IPS-18c (cell line): ENCODE measurements at regions not wholly inside any gene's neighbourhood (a gene's known extent, or its start where the extent isn't known, plus 50 kb on each side); places are given as distances from the start of the nearest gene placed in this dataset.
"Not testable (repeated sequence)": the region's sequence is repeated elsewhere in the genome, so short reads cannot be mapped to it uniquely, and the experiment has no call there.

Experiments
- H3K4me3 ChIP-seq: 2 replicates; pipeline ENCODE4 v1.7.0; 2013; ENCODE audit warnings: low read depth, mild to moderate bottlenecking, low read length, moderate library complexity; ENCODE audit not compliant: insufficient read depth
- H3K9me3 ChIP-seq: one replicate; pipeline ENCODE4 v1.6.1; 2013; ENCODE audit warnings: mild to moderate bottlenecking, low read length, moderate library complexity; ENCODE audit not compliant: control insufficient read depth, insufficient read depth

DNA sequence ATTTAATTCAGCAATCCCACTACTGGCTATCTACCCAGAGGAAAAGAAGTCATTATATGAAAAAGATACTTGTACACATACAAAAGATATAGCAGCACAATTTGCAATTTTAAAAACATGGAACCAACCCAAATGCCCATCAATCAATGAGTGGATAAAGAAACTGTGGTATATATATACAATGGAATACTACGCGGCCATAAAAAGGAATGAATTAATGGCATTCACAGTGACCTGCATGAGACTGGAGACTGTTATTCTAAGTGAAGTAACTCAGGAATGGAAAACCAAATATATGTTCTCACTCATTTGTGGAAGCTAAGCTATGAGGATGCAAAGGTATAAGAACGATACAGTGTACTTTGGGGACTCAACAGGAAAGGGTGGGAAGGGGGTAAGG, 102.8 kb upstream of the KCNMA1 start:
- not testable (repeated sequence) for H3K9me3 ChIP-seq, H3K4me3 ChIP-seq

DNA sequence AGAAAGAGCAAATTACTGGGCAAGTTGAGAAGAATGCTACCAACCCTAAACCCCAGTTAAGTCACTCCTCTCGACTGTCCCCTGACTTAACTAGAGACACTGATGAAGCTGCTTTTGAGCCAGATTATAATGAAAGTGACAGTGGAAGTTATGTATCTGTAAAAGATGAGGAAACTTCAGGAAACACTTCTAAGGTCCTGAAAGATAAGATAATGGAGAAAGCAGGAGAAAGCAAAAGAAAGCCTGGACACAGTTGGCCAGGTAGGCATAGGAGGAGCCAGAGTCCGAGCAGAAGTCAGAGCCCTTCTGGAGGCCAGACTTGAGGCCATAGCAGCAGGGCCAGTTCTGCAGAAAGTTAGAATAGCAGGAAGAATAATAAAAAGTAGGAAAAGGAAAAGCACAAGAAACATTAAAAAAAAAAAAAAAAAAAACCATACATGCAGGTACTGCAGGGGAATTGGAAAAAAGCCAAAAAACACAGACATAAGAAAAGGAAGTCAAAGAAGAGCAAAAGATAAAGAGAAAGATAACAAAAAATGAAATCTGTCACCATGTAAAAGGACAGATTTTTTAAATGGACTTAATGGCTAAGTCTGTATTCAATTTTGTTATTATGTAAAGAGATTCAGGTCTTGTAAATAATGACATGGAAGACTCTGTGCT, 101.0 kb upstream of the KCNMA1 start:
- no peak overlapping the region for H3K4me3 ChIP-seq
- peaks cover 2% of the 10 kb centered on the region for H3K9me3 ChIP-seq

DNA sequence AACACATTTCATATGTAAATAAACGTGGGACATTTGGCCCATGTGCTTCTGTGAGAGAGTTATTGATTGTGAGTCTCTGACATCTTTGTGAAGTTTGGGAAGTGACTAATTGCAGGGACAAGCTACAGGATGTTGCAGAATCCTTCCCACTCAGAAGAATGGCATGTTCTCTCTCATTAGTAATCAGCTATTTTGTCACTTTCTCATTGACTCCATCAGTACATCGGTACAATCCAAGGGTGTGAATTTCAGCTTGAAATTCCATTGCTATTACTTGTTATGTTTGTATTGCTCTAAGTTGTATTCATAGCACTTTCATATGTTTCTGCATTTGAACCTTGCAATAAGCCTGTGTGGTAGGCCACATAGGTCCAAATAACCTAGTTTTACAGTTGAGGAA, 100.0 kb upstream of the KCNMA1 start:
- Histone ChIP-seq H3K9me3 (peaks cover 2% of the 10 kb centered on the region), H3K4me3 (no peak overlapping the region)

DNA sequence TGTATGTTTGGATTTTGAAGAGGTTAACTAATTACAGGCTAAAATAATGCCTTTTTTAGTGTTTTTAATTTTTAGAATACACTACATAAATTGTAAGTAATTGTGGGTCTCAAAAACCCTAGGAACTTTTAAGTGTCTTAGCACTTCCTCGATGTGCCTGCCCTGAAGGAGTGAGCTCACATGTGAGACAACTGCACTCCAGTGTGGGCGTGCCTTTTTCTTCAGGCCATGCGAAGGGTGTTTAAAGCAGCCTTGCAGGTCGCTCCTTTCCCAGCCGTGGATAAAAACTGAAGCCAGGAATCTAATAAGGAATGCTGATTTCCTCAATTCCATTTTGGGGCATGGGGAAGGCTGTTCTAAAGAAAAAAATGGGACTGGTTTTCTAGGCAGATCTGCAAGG, 97.5 kb upstream of the KCNMA1 start:
- H3K9me3 ChIP-seq, result not testable (repeated sequence)

DNA sequence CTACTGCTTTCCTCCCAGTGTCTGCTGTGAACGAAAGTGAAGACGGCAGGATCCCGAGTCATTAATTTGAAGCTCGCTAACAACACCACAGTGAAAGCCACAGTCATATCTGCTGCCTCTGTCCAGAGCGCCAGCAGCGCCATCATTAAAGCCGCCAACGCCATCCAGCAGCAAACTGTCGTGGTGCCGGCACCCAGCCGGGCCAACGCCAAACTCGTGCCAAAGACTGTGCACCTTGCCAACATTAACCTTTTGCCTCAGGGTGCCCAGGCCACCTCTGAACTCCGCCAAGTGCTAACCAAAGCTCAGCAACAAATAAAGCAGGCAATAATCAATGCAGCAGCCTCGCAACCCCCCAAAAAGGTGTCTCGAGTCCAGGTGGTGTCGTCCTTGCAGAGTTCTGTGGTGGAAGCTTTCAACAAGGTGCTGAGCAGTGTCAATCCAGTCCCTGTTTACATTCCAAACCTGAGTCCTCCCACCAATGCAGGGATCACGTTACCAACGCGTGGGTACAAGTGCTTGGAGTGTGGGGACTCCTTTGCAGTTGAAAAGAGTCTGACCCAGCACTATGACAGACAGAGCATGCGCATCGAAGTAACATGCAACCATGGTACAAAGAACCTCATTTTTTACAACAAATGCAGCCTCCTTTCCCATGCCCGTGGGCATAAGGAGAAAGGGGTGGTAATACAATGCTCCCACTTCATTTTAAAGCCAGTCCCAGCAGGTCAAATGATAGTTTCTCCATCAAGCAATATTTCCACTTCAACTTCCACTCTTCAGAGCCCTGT, 94.8 kb upstream of the KCNMA1 start:
- Histone ChIP-seq H3K4me3 (no peak overlapping the region), H3K9me3 (peaks cover 2% of the 10 kb centered on the region)

More for the DNA sequence above, 97.5 kb upstream of the KCNMA1 start:
- not testable (repeated sequence) for H3K4me3 ChIP-seq

DNA sequence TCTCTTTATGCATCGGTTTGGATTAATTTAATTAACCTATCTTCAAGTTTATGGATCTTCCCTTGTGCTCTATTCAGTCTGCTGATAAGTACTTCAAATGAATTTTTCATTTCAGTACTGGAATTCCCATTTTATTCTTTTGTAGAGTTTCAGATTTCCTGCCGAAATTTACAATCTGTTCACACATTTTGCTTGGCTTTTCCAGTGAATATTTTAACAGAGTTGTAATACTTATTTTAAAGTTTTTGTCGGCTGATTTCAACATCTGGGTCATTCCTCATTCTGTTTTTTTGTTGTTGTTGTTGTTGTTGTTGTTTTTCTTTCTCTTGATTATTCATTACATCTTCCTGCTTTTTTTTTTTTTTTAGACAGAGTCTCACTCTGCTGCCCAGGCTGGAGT, 89.9 kb upstream of the KCNMA1 start:
- no peak overlapping the region for H3K4me3 ChIP-seq
- peaks cover 2% of the 10 kb centered on the region for H3K9me3 ChIP-seq

DNA sequence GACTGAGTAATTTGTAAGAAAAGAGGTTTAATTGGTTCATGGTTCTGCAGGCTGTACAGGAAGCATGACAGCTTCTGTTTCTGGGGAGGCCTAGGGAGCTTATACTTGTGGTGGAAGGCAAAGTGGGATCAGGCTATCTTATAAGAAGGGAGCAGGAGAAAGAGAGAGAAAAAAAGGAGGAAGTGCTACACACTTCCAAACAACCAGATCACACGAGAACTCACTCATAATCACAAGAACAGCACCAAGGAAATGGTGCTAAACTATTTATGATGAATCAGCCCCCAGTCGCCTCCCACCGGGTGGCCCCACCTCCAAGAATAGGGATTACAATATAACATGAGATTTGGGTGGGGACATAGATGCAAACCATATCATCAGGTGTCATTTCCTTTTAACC, 89.1 kb upstream of the KCNMA1 start:
- H3K9me3 ChIP-seq, result peaks cover 2% of the 10 kb centered on the region
- no peak overlapping the region for H3K4me3 ChIP-seq

DNA sequence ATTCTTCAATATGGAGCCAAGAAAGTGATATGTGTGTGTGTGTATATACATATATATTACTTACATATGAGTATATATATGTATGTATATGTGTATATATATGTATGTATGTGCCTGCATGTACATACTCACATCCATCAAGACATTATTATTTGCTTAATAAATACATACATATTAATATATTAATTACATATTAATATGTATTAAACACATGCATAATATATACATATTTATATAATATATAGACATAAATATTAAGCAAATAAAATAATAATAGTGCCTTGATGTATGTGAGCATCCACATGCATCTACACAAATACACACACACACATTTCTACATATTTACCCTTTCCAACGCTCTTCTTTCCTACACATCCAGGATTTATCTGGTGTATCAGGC, 88.7 kb upstream of the KCNMA1 start:
- Histone ChIP-seq H3K9me3 (peaks cover 2% of the 10 kb centered on the region), H3K4me3 (no peak overlapping the region)

DNA sequence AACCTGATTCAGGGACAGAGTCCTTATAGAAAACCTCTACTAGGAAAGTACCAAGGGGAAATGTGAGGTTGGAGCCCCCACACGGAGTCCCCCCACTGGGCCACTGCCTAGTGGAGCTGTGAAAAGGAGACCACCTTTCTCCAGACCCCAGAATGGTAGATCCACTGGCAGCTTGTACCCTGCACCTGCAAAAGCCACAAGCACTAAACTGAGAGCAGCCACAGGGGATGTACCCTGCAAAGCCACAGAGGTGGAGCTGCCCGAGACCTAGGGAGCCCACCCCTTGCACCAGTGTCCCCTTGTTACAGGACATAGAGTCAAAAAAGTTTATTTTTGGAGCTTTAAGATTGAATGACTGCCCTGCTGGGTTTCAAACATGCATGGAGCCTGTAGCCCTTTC, 87.2 kb upstream of the KCNMA1 start:
- H3K4me3 ChIP-seq, result no peak overlapping the region
- no peaks in the 10 kb centered on the region for H3K9me3 ChIP-seq

DNA sequence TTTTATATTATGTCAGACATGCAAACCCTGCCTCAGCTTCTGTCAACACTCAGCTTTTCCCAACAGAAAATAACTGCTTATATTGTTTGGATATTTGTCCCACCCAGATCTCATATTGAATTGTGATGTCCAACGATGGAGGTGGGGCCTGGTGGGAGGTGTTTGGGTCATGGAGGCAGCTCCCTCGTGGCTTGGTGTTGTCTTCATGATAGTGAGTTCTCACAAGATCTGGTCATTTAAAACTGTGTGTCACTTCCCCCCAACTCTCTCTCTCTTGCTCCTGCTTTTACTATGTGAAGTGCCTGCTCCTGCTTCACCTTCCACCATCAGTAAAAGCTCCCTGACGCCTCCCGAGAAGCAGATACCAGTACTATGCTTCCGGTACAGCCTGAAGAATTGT, 85.8 kb upstream of the KCNMA1 start:
- H3K9me3 ChIP-seq, result no peaks in the 10 kb centered on the region
- H3K4me3 ChIP-seq, result no peak overlapping the region

DNA sequence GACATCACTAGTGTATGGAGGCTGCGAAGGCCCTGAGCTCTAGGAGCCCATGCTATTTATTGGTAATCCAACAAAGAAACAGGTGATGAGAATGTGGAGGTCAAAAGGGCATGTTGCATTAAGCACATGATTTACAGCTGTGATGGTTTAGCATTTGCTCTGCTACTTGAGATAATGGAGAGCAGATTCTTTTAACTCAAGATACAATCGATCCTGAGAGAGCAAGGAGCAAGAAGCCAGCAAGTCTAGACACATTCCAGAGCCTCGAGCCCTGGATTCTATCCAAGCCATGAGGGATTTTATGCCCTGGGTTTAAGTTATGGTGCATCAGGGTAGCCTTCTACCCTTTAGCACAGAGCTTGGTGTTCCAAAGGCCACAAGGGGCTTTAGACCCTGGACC, 85.3 kb upstream of the KCNMA1 start:
- H3K9me3 ChIP-seq, H3K4me3 ChIP-seq: not testable (repeated sequence)

DNA sequence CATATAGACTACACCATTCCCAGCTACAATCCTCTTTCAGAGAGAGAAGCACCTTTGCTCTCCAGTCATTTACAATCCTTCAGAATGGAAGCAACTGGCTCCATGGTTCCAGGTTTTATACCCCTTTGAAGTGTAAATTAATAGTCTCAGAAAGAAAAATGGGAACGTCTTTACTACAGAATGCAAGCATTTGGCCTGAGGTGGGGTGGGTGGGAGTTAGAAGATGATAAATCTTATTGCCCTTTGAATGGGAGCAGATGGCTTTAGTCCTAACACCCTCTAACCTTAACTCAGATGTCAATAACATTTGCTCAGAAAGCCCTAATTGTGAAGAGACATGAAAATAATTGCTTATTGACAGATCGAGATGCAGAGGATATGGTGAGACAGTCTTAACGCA, 84.2 kb upstream of the KCNMA1 start:
- H3K9me3 ChIP-seq, result no peaks in the 10 kb centered on the region
- no peak overlapping the region for H3K4me3 ChIP-seq

DNA sequence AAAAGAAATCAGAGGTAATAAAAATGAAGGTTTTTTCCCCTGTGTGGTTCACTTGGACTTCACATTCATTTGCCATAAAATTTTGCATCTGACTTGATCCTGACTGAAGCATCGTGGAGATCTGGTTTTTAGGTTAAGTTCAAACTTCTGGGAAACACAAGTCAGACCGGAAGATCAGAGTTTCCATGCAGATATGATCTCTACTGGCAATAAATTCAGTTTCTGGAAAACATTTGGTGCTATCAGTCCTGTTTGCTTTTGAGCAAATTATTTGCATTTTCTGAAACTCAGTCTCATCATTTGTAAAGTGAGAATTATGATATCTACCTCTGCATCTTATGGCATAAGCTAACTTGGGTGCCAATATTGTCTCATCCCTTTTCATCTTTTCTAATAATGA, 81.3 kb upstream of the KCNMA1 start:
- no peak overlapping the region for H3K4me3 ChIP-seq
- no peaks in the 10 kb centered on the region for H3K9me3 ChIP-seq

DNA sequence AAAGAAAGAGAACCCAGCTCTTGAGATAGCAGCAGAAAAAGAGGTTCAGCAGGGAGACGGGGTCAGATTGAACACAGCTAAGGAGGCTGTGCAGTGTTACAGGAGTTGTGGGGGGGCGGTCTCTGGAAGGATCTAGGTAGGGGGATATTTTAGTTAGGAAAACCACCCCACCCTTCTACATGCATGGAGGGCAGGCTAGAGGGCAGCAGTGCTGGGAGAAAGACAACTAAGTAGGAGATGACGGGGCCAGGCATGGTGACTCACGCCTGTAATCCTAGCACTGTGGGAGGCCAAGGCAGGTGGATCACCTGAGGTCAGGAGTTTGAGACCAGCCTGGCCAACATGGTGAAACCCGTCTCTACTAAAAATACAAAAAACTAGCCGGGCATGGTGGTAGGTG, 80.7 kb upstream of the KCNMA1 start:
- not testable (repeated sequence) for H3K9me3 ChIP-seq, H3K4me3 ChIP-seq

DNA sequence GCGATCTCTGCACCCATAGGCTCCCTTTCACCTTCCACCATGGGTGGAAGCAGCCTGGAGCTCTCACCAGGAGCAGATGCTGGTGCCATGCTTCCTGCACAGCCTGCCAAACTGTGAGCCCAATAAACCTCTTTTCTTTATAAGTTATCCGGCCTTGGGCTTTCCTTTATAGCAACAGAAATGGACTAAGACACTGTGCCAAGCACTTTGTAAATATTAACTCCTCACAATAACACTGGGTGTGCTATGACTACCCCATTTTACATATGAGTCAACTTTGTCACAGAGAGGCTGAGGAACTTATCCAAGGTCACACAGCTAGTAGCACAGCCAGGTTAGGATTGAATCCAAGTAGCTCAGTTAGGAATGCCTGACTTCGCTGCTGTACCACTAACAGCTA, 79.7 kb upstream of the KCNMA1 start:
- no peaks in the 10 kb centered on the region for H3K9me3 ChIP-seq

DNA sequence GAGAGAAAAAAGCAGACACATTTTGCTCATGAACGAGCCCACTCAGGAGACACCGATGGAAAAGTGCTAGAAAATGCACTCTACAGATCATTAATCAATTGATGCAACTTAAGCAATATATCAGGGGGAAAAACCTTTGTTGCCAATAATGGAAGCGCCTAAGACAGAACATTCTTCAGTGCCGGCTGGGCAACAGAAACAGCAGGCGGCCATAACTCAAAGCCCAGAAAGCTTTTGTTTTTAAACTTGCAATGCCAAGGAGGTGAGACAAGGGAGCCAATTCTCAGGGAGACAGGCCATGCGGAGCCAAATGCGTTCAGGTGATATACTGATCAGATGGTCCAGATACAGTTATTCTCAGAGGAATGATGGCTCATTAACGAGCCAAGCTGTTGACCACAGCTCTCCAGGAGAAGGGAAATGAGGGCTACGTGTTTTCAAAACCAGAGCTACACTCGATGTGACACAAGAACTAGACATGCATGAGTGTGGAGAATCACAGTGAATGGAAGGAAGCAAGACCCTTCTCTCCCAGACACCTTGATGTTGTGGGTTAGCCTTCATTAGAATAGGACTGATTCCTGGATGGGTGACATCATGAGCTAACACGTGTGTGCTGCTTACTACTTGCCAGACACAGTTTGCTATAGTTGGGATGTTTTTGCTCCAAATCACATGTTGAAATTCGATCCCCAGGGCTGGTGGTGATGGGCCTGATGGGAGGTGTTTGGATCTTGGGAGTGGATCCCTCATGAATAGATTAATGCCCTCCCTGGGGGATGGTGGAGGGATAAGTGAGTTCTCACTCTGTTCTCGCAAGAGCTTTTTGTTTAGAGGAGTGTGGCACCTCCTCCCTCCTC, 79.1 kb upstream of the KCNMA1 start:
- Histone ChIP-seq H3K4me3 (no peak overlapping the region), H3K9me3 (no peaks in the 10 kb centered on the region)

More for the DNA sequence above, 79.7 kb upstream of the KCNMA1 start:
- no peak overlapping the region for H3K4me3 ChIP-seq

DNA sequence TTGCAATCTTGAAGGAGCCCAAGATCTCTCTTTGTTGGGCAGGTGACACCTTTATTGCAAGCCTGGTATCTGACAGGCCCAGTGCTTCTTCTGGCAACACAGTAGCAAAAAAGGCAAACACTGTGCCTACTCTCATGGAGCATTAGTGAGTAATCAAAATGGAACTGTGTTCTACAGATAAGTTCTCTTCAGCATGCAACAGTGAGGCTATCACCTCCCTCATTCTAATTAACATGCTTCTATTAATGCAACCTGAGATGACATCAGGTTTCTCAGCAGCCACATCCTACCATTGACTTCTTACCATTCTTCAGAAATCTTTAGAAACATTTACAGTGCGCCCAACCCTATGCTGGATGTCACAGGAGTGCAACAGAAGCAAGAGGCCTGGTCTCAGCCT, 77.9 kb upstream of the KCNMA1 start:
- peaks cover 3% of the 10 kb centered on the region for H3K9me3 ChIP-seq
- H3K4me3 ChIP-seq, result no peak overlapping the region

DNA sequence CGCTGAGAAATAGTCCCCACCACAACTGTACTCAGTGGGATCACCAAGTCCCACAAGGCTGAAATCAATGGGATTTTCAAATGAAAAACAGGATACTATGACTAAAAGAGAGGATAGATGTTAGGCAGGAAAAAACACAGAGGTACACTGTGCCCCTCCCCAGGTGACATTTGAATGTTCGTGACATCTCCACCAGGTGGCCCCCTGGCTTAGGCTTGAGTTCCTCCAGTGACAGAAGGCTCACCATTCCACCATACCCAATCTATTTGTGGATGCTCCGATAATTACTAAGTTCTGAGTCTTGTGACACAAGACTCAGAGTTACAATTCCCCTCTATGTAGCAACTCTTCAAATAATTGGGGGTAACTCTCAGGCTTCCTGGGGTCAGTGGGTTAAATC, 77.5 kb upstream of the KCNMA1 start:
- H3K4me3 ChIP-seq, result no peak overlapping the region
- peaks cover 3% of the 10 kb centered on the region for H3K9me3 ChIP-seq
